GM19372 (cell line): ENCODE measurements at regions not wholly inside any gene's neighbourhood (a gene's known extent, or its start where the extent isn't known, plus 50 kb on each side); places are given as distances from the start of the nearest gene placed in this dataset.
A peak's percentile ranks its signal among the peaks of the same experiment; 100 is the strongest.
"Not testable (repeated sequence)": the region's sequence is repeated elsewhere in the genome, so short reads cannot be mapped to it uniquely, and the experiment has no call there.

ENCODE experiments used
- ATAC-seq: cut with Tn5 transposase; IDR thresholded peaks from one replicate; pipeline ENCODE4 v1.9.1; 2021; ENCODE audit warnings: mild to moderate bottlenecking, low read depth, moderate library complexity; ENCODE audit not compliant: unreplicated experiment

GRCh38 chr1:193437785-193438184 lies 251.4 kb upstream of the B3GALT2 start:
- ATAC-seq: peak; percentile 77

GRCh38 chr1:193437333-193437732 lies 250.9 kb upstream of the B3GALT2 start:
- ATAC-seq: not testable (repeated sequence)

- no peak for ATAC-seq
Observed at GRCh38 chr1:193435781-193436180, 249.4 kb upstream of the B3GALT2 start.

- ATAC-seq: no peak
Observed at GRCh38 chr1:193434319-193434718, 247.9 kb upstream of the B3GALT2 start.

GRCh38 chr1:193433599-193433998 lies 247.2 kb upstream of the B3GALT2 start:
- ATAC-seq: no peak

- no peak for ATAC-seq
Observed at GRCh38 chr1:193432979-193433587, 246.7 kb upstream of the B3GALT2 start.

GRCh38 chr1:193431265-193431977 lies 245.0 kb upstream of the B3GALT2 start:
- ATAC-seq: no peak

GRCh38 chr1:193427524-193427923 lies 241.1 kb upstream of the B3GALT2 start:
- no peak for ATAC-seq

- no peak for ATAC-seq
Observed at GRCh38 chr1:193426061-193426460, 239.6 kb upstream of the B3GALT2 start.

GRCh38 chr1:193421487-193421886 lies 235.1 kb upstream of the B3GALT2 start:
- ATAC-seq: no peak

- ATAC-seq: no peak
Observed at GRCh38 chr1:193419295-193419694, 232.9 kb upstream of the B3GALT2 start.

- no peak for ATAC-seq
Observed at GRCh38 chr1:193418745-193419058, 232.3 kb upstream of the B3GALT2 start.

GRCh38 chr1:193417945-193418744 lies 231.7 kb upstream of the B3GALT2 start:
- peak; percentile 57 for ATAC-seq

- ATAC-seq: no peak
Observed at GRCh38 chr1:193417403-193417802, 231.0 kb upstream of the B3GALT2 start.

- no peak for ATAC-seq
Observed at GRCh38 chr1:193416226-193417024, 230.0 kb upstream of the B3GALT2 start.

- no peak for ATAC-seq
Observed at GRCh38 chr1:193415256-193415655, 228.8 kb upstream of the B3GALT2 start.

GRCh38 chr1:193413376-193413775 lies 227.0 kb upstream of the B3GALT2 start:
- ATAC-seq: no peak

- no peak for ATAC-seq
Observed at GRCh38 chr1:193412748-193413147, 226.3 kb upstream of the B3GALT2 start.

GRCh38 chr1:193411714-193412113 lies 225.3 kb upstream of the B3GALT2 start:
- no peak for ATAC-seq

GRCh38 chr1:193411215-193411614 lies 224.8 kb upstream of the B3GALT2 start:
- no peak for ATAC-seq

GRCh38 chr1:193408782-193409293 lies 222.4 kb upstream of the B3GALT2 start:
- no peak for ATAC-seq
